ENCODE measurements at regions not wholly inside any gene's neighbourhood (a gene's known extent, or its start where the extent isn't known, plus 50 kb on each side); places are given as distances from the start of the nearest gene placed in this dataset.
"Not testable (repeated sequence)": the region's sequence is repeated elsewhere in the genome, so short reads cannot be mapped to it uniquely, and the experiment has no call there.

GRCh38 chr4:66769441-66769840, 775.9 kb downstream of the CENPC start:
- TF ChIP-seq FOXK2 (IDR thresholded peaks at IDR 0.05) (no peak), CTBP1 (IDR thresholded peaks at IDR 0.05; ENCODE audit: borderline replicate concordance) (no peak), FOXM1 (IDR thresholded peaks at IDR 0.05; ENCODE audit: borderline replicate concordance) (no peak), FOXA1 (IDR thresholded peaks at IDR 0.05) (no peak), ZNF384 (IDR thresholded peaks at IDR 0.05) (no peak), BHLHE40 (IDR thresholded peaks at IDR 0.05; ENCODE audit: borderline replicate concordance) (no peak), LEF1 (IDR thresholded peaks at IDR 0.05; ENCODE audit: borderline replicate concordance) (no peak), TARDBP (IDR thresholded peaks at IDR 0.05) (no peak), ARNT (IDR thresholded peaks at IDR 0.05) (no peak), HDGF (IDR thresholded peaks at IDR 0.05; ENCODE audit: borderline replicate concordance) (no peak)
- DNase-seq (ENCODE audit: extremely low spot score), result no peak
- ChIA-PET POLR2A (no interaction called here), CTCF (no interaction called here)

- TF ChIP-seq SUZ12 (IDR thresholded peaks at IDR 0.05) (no peak), NFRKB (IDR thresholded peaks at IDR 0.05) (no peak), ARNT (IDR thresholded peaks at IDR 0.05) (no peak), ELF4 (IDR thresholded peaks at IDR 0.05) (no peak), LEF1 (IDR thresholded peaks at IDR 0.05; ENCODE audit: borderline replicate concordance) (no peak), CTBP1 (IDR thresholded peaks at IDR 0.05; ENCODE audit: borderline replicate concordance) (no peak), L3MBTL2 (conservative IDR thresholded peaks at IDR 0.05) (no peak), FOXA1 (IDR thresholded peaks at IDR 0.05) (no peak)
- ChIA-PET CTCF (no interaction called here), POLR2A (no interaction called here)
- DNase-seq (ENCODE audit: extremely low spot score), result no peak
Measured at GRCh38 chr4:66767442-66767841, 777.9 kb downstream of the CENPC start.

GRCh38 chr4:66766557-66766956, 778.7 kb downstream of the CENPC start:
- ChIA-PET POLR2A (interaction anchor here (0.8 kb wide), 1 partner anchor 40 kb away, joined by 3 read pairs; no protein-coding TSS in a partner anchor), CTCF (no interaction called here)
- no peak for DNase-seq (ENCODE audit: extremely low spot score)
- TF ChIP-seq LEF1 (IDR thresholded peaks at IDR 0.05; ENCODE audit: borderline replicate concordance), result no peak
- no peak for TF ChIP-seq ARNT (IDR thresholded peaks at IDR 0.05)

GRCh38 chr4:66750273-66750672, 795.0 kb downstream of the CENPC start:
- no peak for DNase-seq (ENCODE audit: extremely low spot score)
- TF ChIP-seq NFRKB (IDR thresholded peaks at IDR 0.05) (no peak), FOXM1 (IDR thresholded peaks at IDR 0.05; ENCODE audit: borderline replicate concordance) (no peak), SUZ12 (IDR thresholded peaks at IDR 0.05) (no peak), BHLHE40 (IDR thresholded peaks at IDR 0.05; ENCODE audit: borderline replicate concordance) (no peak), CTBP1 (IDR thresholded peaks at IDR 0.05; ENCODE audit: borderline replicate concordance) (no peak), L3MBTL2 (conservative IDR thresholded peaks at IDR 0.05) (no peak), ZNF384 (IDR thresholded peaks at IDR 0.05) (no peak), LEF1 (IDR thresholded peaks at IDR 0.05; ENCODE audit: borderline replicate concordance) (no peak), HDGF (IDR thresholded peaks at IDR 0.05; ENCODE audit: borderline replicate concordance) (no peak), ELF4 (IDR thresholded peaks at IDR 0.05) (no peak), ARNT (IDR thresholded peaks at IDR 0.05) (no peak), FOXA1 (IDR thresholded peaks at IDR 0.05) (no peak), SP1 (IDR thresholded peaks at IDR 0.05) (no peak), PKNOX1 (IDR thresholded peaks at IDR 0.05) (no peak), FOXK2 (IDR thresholded peaks at IDR 0.05) (no peak), TARDBP (IDR thresholded peaks at IDR 0.05) (no peak)
- POLR2A ChIA-PET, result no interaction called here
- CTCF ChIA-PET, result no interaction called here

GRCh38 chr4:66746918-66747317, 798.4 kb downstream of the CENPC start:
- POLR2A ChIA-PET, result not testable (repeated sequence)

GRCh38 chr4:66741081-66741480, 804.2 kb downstream of the CENPC start:
- ChIA-PET CTCF (no interaction called here), POLR2A (no interaction called here)
- no peak for TF ChIP-seq LEF1 (IDR thresholded peaks at IDR 0.05; ENCODE audit: borderline replicate concordance)
- no peak for TF ChIP-seq ZNF384 (IDR thresholded peaks at IDR 0.05)
- no peak for TF ChIP-seq ARNT (IDR thresholded peaks at IDR 0.05)
- TF ChIP-seq BHLHE40 (IDR thresholded peaks at IDR 0.05; ENCODE audit: borderline replicate concordance), result no peak
- TF ChIP-seq PKNOX1 (IDR thresholded peaks at IDR 0.05), result no peak
- TF ChIP-seq NFRKB (IDR thresholded peaks at IDR 0.05), result no peak
- no peak for TF ChIP-seq FOXM1 (IDR thresholded peaks at IDR 0.05; ENCODE audit: borderline replicate concordance)
- no peak for TF ChIP-seq CTBP1 (IDR thresholded peaks at IDR 0.05; ENCODE audit: borderline replicate concordance)
- no peak for TF ChIP-seq TARDBP (IDR thresholded peaks at IDR 0.05)
- no peak for TF ChIP-seq L3MBTL2 (conservative IDR thresholded peaks at IDR 0.05)
- no peak for TF ChIP-seq HDGF (IDR thresholded peaks at IDR 0.05; ENCODE audit: borderline replicate concordance)
- no peak for TF ChIP-seq ELF4 (IDR thresholded peaks at IDR 0.05)
- TF ChIP-seq SUZ12 (IDR thresholded peaks at IDR 0.05), result no peak
- TF ChIP-seq SP1 (IDR thresholded peaks at IDR 0.05), result no peak
- TF ChIP-seq FOXA1 (IDR thresholded peaks at IDR 0.05), result no peak
- TF ChIP-seq FOXK2 (IDR thresholded peaks at IDR 0.05), result no peak
- no peak for DNase-seq (ENCODE audit: extremely low spot score)

More at GRCh38 chr4:66746918-66747317, 798.4 kb downstream of the CENPC start:
- DNase-seq (ENCODE audit: extremely low spot score); CTCF ChIA-PET: not testable (repeated sequence)

GRCh38 chr4:66736606-66737005, 808.7 kb downstream of the CENPC start:
- POLR2A ChIA-PET, result no interaction called here
- CTCF ChIA-PET, result no interaction called here
- TF ChIP-seq CTBP1 (IDR thresholded peaks at IDR 0.05; ENCODE audit: borderline replicate concordance), result no peak
- TF ChIP-seq NFRKB (IDR thresholded peaks at IDR 0.05), result no peak
- no peak for TF ChIP-seq FOXK2 (IDR thresholded peaks at IDR 0.05)
- TF ChIP-seq ZNF384 (IDR thresholded peaks at IDR 0.05), result no peak
- no peak for TF ChIP-seq BHLHE40 (IDR thresholded peaks at IDR 0.05; ENCODE audit: borderline replicate concordance)
- no peak for TF ChIP-seq PKNOX1 (IDR thresholded peaks at IDR 0.05)
- no peak for TF ChIP-seq HDGF (IDR thresholded peaks at IDR 0.05; ENCODE audit: borderline replicate concordance)
- TF ChIP-seq SUZ12 (IDR thresholded peaks at IDR 0.05), result no peak
- no peak for DNase-seq (ENCODE audit: extremely low spot score)
